ENCODE measurements at regions not wholly inside any gene's neighbourhood (a gene's known extent, or its start where the extent isn't known, plus 50 kb on each side); places are given as distances from the start of the nearest gene placed in this dataset.
A peak's percentile ranks its signal among the peaks of the same experiment; 100 is the strongest.

- Mint-ChIP-seq H3K27me3 (ENCODE audit: unreplicated experiment) (no peaks in the 10 kb centered on the region), H3K9me3 (ENCODE audit: low read depth, unreplicated experiment) (no peaks in the 10 kb centered on the region), H3K27ac (ENCODE audit: unreplicated experiment) (peak overlapping the region; percentile 95), H3K4me1 (ENCODE audit: low read depth, unreplicated experiment) (peaks cover 96% of the 10 kb centered on the region), H3K4me3 (ENCODE audit: low read depth, unreplicated experiment) (peak overlapping the region; percentile 39), H3K36me3 (ENCODE audit: insufficient read depth, unreplicated experiment) (peaks cover 17% of the 10 kb centered on the region)
- DNase-seq, result no peak
- intact Hi-C loops (cut with micrococcal nuclease; ENCODE audit: unreplicated experiment), result loop anchor here (1.0 to 5.0 kb wide), 5 partner anchors 57 to 275 kb away; no protein-coding TSS in a partner anchor
- no TSS peak for BruUV-seq (replicated peaks)
- TF ChIP-seq CTCF (IDR thresholded peaks at IDR 0.05; ENCODE audit: unreplicated experiment), result no peak
- CTCF ChIA-PET, result interaction anchor here (0.8 to 1.5 kb wide), 8 partner anchors 10 to 144 kb away, joined by 3 to 7 read pairs (median 4); partner anchors contain the start of gene SEMA6A
Measured at GRCh38 chr5:116672203-116672602, 97.6 kb upstream of the SEMA6A start.

DNA sequence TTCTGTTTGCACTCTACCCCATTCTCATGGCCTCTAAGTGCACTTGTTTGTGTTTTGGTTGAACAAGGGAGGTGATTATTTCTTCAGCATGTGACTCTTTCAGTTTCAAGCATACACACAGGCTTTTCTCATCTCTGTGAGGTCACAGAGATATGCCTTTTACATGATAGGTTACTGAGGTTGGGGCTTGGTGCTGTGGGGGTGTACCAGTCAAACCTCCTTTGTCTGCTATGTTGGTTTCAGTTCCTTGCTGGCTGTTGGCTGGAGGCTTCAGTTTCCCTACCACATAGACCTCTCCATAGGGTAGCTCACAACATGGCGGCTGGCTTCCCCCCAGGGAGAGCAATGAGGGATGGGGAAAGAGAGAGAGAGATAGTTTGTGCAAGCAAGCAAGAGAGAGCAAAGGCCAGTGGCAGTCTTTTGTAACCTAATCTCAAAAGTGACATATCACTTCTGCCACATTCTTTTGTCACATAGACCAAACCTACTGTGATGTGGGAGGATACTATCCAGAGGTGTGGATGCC is 96.7 kb upstream of the SEMA6A start:
- intact Hi-C loops (cut with micrococcal nuclease; ENCODE audit: unreplicated experiment), result loop anchor here (5.0 kb wide), 2 partner anchors 201 to 276 kb away; no protein-coding TSS in a partner anchor
- H3K27ac Mint-ChIP-seq (ENCODE audit: unreplicated experiment), result peak overlapping the region; percentile 95
- peaks cover 93% of the 10 kb centered on the region for H3K4me1 Mint-ChIP-seq (ENCODE audit: low read depth, unreplicated experiment)
- no peaks in the 10 kb centered on the region for H3K9me3 Mint-ChIP-seq (ENCODE audit: low read depth, unreplicated experiment)
- H3K4me3 Mint-ChIP-seq (ENCODE audit: low read depth, unreplicated experiment), result peak overlapping the region; percentile 39
- CTCF ChIA-PET, result interaction anchor here (0.6 kb wide), 1 partner anchor 9 kb away, joined by 3 read pairs; no protein-coding TSS in a partner anchor
- DNase-seq, result no peak
- BruUV-seq (replicated peaks), result no TSS peak
- no peak for TF ChIP-seq CTCF (IDR thresholded peaks at IDR 0.05; ENCODE audit: unreplicated experiment)
- peaks cover 8% of the 10 kb centered on the region for H3K36me3 Mint-ChIP-seq (ENCODE audit: insufficient read depth, unreplicated experiment)
- no peaks in the 10 kb centered on the region for H3K27me3 Mint-ChIP-seq (ENCODE audit: unreplicated experiment)

DNA sequence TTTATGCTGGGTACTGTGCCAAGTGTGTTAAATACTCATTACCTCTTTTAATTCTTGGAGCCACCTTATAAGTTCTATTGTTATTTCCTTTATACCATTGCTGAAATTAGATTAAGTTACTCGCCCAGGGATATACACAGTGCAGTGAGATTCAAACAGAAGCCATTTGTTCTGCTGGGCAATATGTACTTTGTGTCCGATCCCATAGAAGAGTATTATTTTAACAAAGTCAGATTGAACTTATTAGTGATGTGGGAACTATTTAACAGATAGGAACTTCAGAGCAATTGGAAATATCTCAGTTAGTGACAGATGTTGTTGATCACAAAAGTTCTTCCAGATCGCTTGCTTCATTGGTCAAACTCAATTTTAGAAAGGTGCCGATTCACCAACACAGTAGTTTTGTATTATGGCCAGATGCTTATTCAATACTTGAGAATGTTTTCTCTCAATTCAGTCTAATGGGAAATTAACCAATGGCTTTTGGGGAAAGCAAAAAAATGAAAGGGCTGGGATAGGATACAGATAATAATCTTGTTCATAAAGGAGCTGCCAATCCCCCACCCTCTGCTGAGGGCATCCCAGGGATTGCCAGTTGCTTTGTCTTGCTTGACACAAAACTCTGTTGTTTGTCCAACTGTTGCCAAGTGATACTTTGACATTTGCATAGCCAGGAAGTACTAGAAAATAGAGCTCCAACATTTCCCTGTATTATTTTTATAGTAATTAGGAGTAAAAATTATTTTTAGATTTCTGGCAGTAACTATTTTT is 94.8 kb upstream of the SEMA6A start:
- no peak for TF ChIP-seq CTCF (IDR thresholded peaks at IDR 0.05; ENCODE audit: unreplicated experiment)
- Mint-ChIP-seq H3K27ac (ENCODE audit: unreplicated experiment) (peak overlapping the region; percentile 95), H3K9me3 (ENCODE audit: low read depth, unreplicated experiment) (no peaks in the 10 kb centered on the region), H3K4me3 (ENCODE audit: low read depth, unreplicated experiment) (no peak overlapping the region), H3K27me3 (ENCODE audit: unreplicated experiment) (no peaks in the 10 kb centered on the region), H3K36me3 (ENCODE audit: insufficient read depth, unreplicated experiment) (peaks cover 6% of the 10 kb centered on the region), H3K4me1 (ENCODE audit: low read depth, unreplicated experiment) (peaks cover 78% of the 10 kb centered on the region)
- no TSS peak for BruUV-seq (replicated peaks)
- intact Hi-C loops (cut with micrococcal nuclease; ENCODE audit: unreplicated experiment), result loop anchor here (2.0 to 5.0 kb wide), 3 partner anchors 17 to 278 kb away; no protein-coding TSS in a partner anchor
- peak; percentile 48 for DNase-seq
- CTCF ChIA-PET, result interaction anchor here (0.9 kb wide), 1 partner anchor 11 kb away, joined by 4 read pairs; no protein-coding TSS in a partner anchor

DNA sequence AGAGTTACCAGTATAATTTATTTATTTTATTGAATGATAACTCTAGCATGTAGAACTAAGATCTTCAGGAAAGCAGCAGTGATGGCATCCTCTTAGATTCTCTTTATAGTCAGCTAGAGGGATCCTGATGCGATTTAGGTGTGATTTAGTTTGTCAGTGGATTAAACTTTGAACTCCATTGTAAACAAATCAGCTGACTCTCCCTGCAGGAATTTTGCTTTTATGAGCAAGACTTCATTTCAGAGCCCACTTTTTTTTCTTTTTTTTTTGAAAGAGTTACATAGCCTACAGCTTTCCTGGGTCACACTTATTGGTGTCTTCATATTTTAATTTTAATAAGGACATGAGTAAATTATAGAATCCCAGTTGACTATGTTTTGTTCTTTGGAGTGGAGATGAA is 93.8 kb upstream of the SEMA6A start:
- H3K4me1 Mint-ChIP-seq (ENCODE audit: low read depth, unreplicated experiment), result peaks cover 67% of the 10 kb centered on the region
- H3K36me3 Mint-ChIP-seq (ENCODE audit: insufficient read depth, unreplicated experiment), result peaks cover 6% of the 10 kb centered on the region
- no peak for DNase-seq
- H3K27ac Mint-ChIP-seq (ENCODE audit: unreplicated experiment), result peak overlapping the region; percentile 95
- H3K27me3 Mint-ChIP-seq (ENCODE audit: unreplicated experiment), result no peaks in the 10 kb centered on the region
- CTCF ChIA-PET, result interaction anchor here (0.8 to 1.6 kb wide), 3 partner anchors 8 to 93 kb away, joined by 3 to 5 read pairs (median 5); partner anchors contain the start of gene SEMA6A
- intact Hi-C loops (cut with micrococcal nuclease; ENCODE audit: unreplicated experiment), result loop anchor here (2.0 kb wide), 1 partner anchor 16 kb away; no protein-coding TSS in a partner anchor
- H3K4me3 Mint-ChIP-seq (ENCODE audit: low read depth, unreplicated experiment), result no peak overlapping the region
- H3K9me3 Mint-ChIP-seq (ENCODE audit: low read depth, unreplicated experiment), result no peaks in the 10 kb centered on the region
- BruUV-seq (replicated peaks), result no TSS peak
- TF ChIP-seq CTCF (IDR thresholded peaks at IDR 0.05; ENCODE audit: unreplicated experiment), result no peak
